Activated CD8-positive, alpha-beta T cell treated with anti-CD3 and anti-CD28 coated beads for 36 hours (primary cell): ENCODE measurements at regions not wholly inside any gene's neighbourhood (a gene's known extent, or its start where the extent isn't known, plus 50 kb on each side); places are given as distances from the start of the nearest gene placed in this dataset.

Experiments used
- ATAC-seq: fragments of 200-7000 bp; cut with Tn5 transposase; one replicate; pipeline ENCODE4 v1.10.0; 2021; ENCODE audit warnings: mild to moderate bottlenecking, moderate library complexity
- CTCF ChIA-PET: fragments of 350-600 bp; sonication (Branson Sonifier 250); formaldehyde crosslinking; loops from one replicate; lab custom pipeline; 2021; ENCODE audit warnings: antibody characterized with exemption; lab: Charles Lee
- POLR2A ChIA-PET: fragments of 350-600 bp; sonication (Branson Sonifier 250); formaldehyde crosslinking; loops from one replicate; lab custom pipeline; 2021; ENCODE audit warnings: antibody characterized with exemption; lab: Charles Lee
- DNase-seq: peaks from one replicate; pipeline ENCODE4 v3.0.0-alpha.2; 2020
- H3K27ac Mint-ChIP-seq: one replicate; pipeline ENCODE4 v1.8.0; 2021; ENCODE audit warnings: mild to moderate bottlenecking, mixed read lengths
- H3K27me3 Mint-ChIP-seq: one replicate; pipeline ENCODE4 v1.8.0; 2021; ENCODE audit warnings: mixed read lengths
- H3K36me3 Mint-ChIP-seq: one replicate; pipeline ENCODE4 v1.8.0; 2021; ENCODE audit warnings: low read depth, mixed read lengths
- H3K4me1 Mint-ChIP-seq: one replicate; pipeline ENCODE4 v1.8.0; 2021; ENCODE audit warnings: low read depth, mixed read lengths
- H3K4me3 Mint-ChIP-seq: one replicate; pipeline ENCODE4 v1.8.0; 2021; ENCODE audit warnings: mild to moderate bottlenecking, moderate library complexity, mixed read lengths
- H3K9me3 Mint-ChIP-seq: one replicate; pipeline ENCODE4 v1.8.0; 2021; ENCODE audit warnings: mixed read lengths
- intact Hi-C: fragments of 100-400 bp; cut with micrococcal nuclease; formaldehyde crosslinking; loops from one replicate; pipeline ENCODE4 v1.10.0; 2022
- TF ChIP-seq, protein P1 (sequence below): fragments of 200-600 bp; IDR thresholded peaks from one replicate; pipeline ENCODE4 v1.8.0; 2022; ENCODE audit warnings: antibody characterized with exemption, mild to moderate bottlenecking

DNA sequence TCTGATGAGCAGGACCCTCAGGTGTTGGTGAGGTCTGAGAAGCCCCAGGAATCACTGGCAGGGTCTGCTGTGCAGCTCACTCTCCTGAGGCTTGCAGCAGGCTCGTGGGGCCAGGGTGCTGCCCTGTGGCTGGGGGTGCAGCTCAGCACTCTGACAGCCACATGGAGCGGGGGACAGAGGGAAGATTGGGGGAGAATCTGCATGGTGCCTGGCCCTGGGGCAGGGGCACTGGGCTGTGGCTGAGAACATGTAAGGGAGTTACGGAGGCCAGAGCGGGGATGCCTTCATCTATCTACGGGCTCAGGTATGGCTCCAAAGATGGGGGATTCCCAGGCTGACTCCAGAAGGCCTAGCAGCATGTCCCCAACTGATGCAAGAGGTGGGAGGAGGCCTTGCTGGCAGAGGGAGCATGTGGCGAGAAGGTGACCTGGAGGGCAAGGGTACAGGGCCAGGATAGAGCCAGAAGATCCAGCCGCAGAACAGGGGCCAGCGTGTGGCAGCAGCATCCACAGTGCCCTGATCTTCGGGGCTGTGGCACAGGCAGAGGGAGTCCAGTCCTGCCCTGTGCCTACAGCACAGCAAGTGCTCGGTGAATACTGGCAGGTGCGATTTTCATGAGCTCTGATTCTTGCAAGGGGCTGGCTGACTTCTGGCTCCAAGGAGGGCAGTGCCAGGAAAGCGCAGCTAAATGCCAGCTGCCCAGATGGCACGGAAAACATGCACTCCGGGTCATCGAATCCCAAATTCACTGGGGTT, 184.7 kb downstream of the CTTN start:
- peaks cover 11% of the 10 kb centered on the region for H3K27me3 Mint-ChIP-seq
- DNase-seq = no peak
- H3K36me3 Mint-ChIP-seq = no peaks in the 10 kb centered on the region
- no peak overlapping the region for H3K27ac Mint-ChIP-seq
- ChIA-PET CTCF (no interaction called here), POLR2A (no interaction called here)
- no peaks in the 10 kb centered on the region for H3K9me3 Mint-ChIP-seq
- ATAC-seq = no peak
- H3K4me3 Mint-ChIP-seq = no peak overlapping the region
- intact Hi-C loops = no loop called here
- TF ChIP-seq, protein P1, sequence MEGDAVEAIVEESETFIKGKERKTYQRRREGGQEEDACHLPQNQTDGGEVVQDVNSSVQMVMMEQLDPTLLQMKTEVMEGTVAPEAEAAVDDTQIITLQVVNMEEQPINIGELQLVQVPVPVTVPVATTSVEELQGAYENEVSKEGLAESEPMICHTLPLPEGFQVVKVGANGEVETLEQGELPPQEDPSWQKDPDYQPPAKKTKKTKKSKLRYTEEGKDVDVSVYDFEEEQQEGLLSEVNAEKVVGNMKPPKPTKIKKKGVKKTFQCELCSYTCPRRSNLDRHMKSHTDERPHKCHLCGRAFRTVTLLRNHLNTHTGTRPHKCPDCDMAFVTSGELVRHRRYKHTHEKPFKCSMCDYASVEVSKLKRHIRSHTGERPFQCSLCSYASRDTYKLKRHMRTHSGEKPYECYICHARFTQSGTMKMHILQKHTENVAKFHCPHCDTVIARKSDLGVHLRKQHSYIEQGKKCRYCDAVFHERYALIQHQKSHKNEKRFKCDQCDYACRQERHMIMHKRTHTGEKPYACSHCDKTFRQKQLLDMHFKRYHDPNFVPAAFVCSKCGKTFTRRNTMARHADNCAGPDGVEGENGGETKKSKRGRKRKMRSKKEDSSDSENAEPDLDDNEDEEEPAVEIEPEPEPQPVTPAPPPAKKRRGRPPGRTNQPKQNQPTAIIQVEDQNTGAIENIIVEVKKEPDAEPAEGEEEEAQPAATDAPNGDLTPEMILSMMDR = no peak
- H3K4me1 Mint-ChIP-seq = no peaks in the 10 kb centered on the region

DNA sequence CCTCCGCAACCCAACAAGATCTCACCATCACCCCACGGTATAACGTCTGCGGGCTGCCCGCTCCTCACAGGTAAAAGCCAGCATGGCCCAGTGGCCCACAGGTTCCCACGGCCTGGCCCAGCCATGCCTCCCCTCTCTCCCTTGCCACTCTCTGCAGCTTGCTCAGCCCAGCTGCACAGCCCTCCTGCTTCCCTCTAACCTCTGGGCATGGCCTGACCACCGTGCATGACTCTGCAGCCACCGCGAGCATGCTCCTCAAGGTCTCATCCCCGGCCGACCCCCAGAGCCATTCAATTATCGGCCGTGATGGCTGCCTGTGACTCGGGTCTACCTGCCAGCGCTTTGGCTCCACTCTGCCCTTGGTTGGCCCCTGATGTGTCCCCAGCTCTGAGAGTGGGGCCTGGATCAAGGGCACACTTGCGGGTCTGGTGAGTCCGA, 185.5 kb downstream of the CTTN start:
- H3K27me3 Mint-ChIP-seq = peaks cover 11% of the 10 kb centered on the region
- H3K36me3 Mint-ChIP-seq = no peaks in the 10 kb centered on the region
- H3K27ac Mint-ChIP-seq = no peak overlapping the region
- ChIA-PET POLR2A (no interaction called here), CTCF (no interaction called here)
- DNase-seq (no peak), ATAC-seq (no peak)
- H3K4me3 Mint-ChIP-seq = no peak overlapping the region
- TF ChIP-seq, protein P1 = no peak
- intact Hi-C loops = no loop called here
- H3K4me1 Mint-ChIP-seq = no peaks in the 10 kb centered on the region
- no peaks in the 10 kb centered on the region for H3K9me3 Mint-ChIP-seq

DNA sequence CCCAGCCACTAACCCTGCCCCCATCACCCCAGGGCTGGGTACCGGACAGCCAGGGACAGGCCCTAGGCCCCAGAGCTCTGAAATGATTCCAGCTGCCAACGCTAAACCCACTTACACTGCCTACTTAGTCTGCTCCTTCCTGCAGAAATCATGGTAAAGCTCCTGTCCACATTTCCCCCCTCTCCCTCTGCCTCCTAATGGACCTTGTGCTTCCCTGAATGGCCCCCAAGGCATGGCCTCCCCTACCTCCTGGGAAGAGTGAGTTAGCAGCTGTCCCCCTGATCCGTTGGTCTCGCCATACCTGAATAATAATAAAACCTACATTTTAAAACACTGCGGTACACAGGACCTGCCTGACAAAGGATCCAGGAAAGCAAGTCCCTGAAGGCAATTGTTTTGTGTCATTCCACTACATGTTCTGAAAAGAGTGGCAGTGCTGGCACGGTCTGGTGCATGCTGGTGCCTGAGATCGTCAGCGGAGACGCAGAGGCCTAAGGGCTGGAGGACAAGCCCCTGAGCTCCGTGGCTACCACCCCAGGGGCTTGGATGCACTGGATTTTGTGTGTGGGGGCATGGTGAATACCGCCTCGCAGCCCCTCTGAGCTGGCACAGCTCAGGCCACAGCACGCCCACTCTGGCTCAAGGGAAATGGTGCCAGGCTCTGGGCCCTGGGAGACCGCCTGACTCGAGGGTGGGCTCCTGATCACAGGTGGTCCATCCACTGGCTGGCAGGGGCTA, 186.3 kb downstream of the CTTN start:
- Mint-ChIP-seq H3K9me3 (no peaks in the 10 kb centered on the region), H3K36me3 (no peaks in the 10 kb centered on the region), H3K4me3 (no peak overlapping the region), H3K27ac (no peak overlapping the region), H3K4me1 (peaks cover 6% of the 10 kb centered on the region), H3K27me3 (peaks cover 16% of the 10 kb centered on the region)
- CTCF ChIA-PET = no interaction called here
- intact Hi-C loops = no loop called here
- ATAC-seq (no peak), DNase-seq (no peak)
- POLR2A ChIA-PET = no interaction called here
- TF ChIP-seq, protein P1 = no peak

DNA sequence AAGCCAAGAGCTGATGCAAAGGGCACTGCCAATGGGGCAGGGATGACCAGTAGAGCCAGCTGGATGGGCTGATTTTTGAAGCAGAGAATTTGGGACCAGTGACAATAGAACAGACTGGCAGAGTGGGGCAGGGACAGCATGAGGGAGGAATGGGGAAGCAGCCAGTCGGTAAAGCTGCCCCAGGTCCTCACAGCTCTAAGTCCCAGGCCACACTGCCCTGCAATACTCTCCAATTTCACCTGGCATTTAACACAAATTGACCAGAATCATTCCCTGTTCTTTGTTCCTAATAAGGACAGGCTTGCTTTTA, 186.9 kb downstream of the CTTN start:
- H3K36me3 Mint-ChIP-seq = no peaks in the 10 kb centered on the region
- H3K4me3 Mint-ChIP-seq = no peak overlapping the region
- no peak overlapping the region for H3K27ac Mint-ChIP-seq
- DNase-seq = no peak
- H3K27me3 Mint-ChIP-seq = peaks cover 17% of the 10 kb centered on the region
- no peak for ATAC-seq
- TF ChIP-seq, protein P1 = no peak
- CTCF ChIA-PET = no interaction called here
- intact Hi-C loops = no loop called here
- no peaks in the 10 kb centered on the region for H3K9me3 Mint-ChIP-seq
- POLR2A ChIA-PET = no interaction called here
- peaks cover 9% of the 10 kb centered on the region for H3K4me1 Mint-ChIP-seq

DNA sequence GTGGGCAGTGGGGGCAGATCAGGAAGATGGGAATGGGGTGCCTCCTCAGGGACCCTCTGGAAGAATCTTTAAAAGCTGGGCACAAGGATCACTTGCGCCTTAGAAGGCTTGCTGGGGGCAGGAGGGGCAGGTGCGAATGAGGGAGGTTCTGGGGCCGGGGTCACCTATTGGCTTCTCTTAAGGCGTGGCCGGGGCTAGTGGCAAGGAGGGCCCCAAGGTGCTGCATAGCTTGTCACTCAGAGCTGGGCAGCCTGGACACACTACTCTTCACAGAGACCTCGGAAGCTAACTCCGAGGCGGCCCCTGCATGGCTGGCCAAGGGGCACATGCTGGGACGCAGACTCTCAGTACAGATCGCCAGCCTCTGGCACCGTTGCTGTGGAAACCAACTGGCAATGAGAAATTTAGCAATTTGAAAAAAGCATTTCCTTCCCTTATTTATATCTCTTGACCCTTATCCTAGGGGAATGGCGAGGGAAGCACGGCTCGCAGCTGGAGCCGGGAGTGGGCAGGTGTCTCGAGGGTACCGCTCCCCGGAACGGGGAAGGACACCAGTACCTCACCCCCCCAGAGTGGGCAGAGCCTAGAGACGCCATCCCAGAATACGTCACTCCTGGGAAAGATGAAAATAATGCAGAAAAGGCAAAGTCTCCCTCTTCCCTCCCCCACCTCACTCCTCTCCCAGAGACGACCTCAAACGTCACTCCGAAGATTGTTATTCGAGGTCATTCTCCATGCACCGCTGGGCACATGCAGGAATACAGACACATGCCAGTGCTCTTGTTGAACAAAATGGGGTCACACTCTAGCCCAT, 188.1 kb downstream of the CTTN start:
- CTCF ChIA-PET = no interaction called here
- intact Hi-C loops = no loop called here
- POLR2A ChIA-PET = no interaction called here
- no peak overlapping the region for H3K27ac Mint-ChIP-seq
- TF ChIP-seq, protein P1 = no peak
- no peaks in the 10 kb centered on the region for H3K9me3 Mint-ChIP-seq
- no peak for DNase-seq
- no peak for ATAC-seq
- H3K4me1 Mint-ChIP-seq = peaks cover 15% of the 10 kb centered on the region
- H3K4me3 Mint-ChIP-seq = no peak overlapping the region
- peaks cover 22% of the 10 kb centered on the region for H3K27me3 Mint-ChIP-seq
- no peaks in the 10 kb centered on the region for H3K36me3 Mint-ChIP-seq
